HG02943 (cell line): ENCODE measurements at regions not wholly inside any gene's neighbourhood (a gene's known extent, or its start where the extent isn't known, plus 50 kb on each side); places are given as distances from the start of the nearest gene placed in this dataset.
"Not testable (repeated sequence)": the region's sequence is repeated elsewhere in the genome, so short reads cannot be mapped to it uniquely, and the experiment has no call there.

Experiments used
- ATAC-seq: cut with Tn5 transposase; IDR thresholded peaks from one replicate; pipeline ENCODE4 v1.9.1; 2021; ENCODE audit warnings: mild to moderate bottlenecking, low read depth, moderate library complexity; ENCODE audit not compliant: unreplicated experiment

DNA sequence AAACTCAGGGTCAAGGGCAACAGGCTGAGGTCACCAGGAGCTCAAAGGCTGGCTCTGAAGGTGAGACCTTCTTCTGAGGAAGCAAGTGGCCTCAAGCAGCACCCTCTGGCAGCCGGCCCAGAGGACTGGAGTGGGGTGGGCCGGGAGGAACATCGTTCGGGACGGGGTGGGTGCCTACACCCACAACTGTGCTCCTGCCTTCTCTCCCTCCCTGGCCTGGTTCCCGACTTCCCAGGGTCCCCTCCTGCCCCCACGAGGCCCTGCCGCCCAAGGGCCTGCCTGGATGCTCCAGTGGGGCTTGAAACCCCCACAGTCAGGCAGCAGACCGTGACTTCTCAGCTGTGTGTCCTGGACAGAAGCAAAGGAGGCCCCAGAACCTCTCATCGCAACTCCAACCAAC lies 195.7 kb downstream of the IGLL1 start:
- ATAC-seq: no peak

DNA sequence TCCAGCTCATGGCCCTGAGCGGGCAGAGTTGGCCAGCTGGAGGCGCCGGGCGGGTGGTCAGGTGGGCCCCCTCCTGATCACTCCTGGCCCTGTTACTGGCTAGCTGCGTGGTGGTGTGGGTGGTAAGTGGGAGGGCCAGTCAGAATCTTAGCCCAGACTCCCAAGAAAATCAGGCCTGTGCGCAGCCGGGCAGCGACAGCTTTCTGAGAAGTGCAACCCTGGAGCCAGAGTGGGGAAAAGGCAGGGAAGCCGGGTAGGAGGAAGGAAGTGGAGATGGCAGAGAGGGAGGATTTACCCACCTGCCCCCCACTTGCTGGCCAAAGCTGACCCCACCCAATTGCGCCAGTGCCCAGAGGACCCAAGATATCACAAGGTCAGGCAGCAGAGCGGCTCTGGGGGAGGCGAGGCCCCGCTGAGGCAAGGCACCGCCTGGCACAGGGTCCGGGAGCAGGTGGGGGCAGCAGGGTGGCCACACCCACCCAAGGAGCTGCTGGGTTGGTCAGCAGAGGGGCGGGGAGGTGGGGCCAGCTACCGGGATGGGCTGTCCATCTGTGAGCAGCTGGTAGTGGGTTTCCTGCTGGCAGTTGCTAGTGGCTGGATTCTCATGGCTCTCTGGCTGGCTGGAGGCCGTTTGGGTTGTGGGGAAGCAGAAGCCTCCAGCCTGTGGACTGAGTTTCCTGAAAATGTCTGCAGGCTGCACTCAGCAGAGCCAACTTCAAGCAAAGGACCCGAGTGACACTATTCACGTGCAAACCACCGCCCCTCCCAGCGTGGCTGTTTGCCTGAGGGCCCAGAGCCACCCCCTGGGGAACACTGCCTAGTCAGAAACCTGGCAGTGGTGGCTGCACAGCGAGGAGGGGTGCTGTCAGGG lies 196.4 kb downstream of the IGLL1 start:
- ATAC-seq: no peak

- no peak for ATAC-seq
Observed at GRCh38 chr22:23382428-23383218, 197.5 kb downstream of the IGLL1 start.

GRCh38 chr22:23381661-23382427 lies 198.2 kb downstream of the IGLL1 start:
- ATAC-seq: no peak

DNA sequence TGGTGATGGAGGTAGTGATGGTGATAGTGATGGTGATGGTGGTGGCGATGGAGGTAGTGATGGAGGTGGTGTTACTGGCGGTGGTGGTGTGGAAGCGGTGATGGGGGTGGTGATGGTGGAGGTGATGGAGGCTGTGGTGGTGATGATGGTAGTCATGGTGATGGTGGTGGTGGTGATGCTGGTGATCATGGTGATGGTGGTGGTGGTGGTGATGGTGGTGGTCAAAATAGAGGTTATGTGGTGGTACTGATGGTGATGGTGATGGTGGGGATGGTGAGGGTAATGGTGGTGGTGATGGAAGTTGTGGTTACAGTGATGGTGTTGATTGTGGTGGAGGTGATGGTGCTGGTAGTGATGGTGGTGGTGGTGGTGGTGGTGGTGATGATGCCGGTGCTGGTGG lies 199.2 kb downstream of the IGLL1 start:
- ATAC-seq: no peak

DNA sequence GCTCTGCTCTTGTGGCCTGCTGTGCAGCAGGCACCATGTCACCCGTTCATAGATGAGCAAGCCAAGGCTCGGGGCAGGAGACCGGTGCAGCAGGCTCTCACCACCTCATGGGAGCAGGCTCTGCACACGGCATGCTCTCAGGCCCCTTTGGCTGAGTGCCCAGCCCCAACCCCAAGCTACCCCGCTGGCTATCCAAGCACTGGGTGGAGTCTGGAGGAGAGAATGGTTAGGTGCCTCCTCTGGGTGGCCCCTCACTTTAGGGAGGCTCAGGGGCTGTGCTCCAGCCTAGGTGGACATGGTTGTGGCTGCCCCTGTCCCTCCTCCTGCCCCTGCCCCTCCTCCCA lies 199.9 kb downstream of the IGLL1 start:
- ATAC-seq: no peak

- ATAC-seq: not testable (repeated sequence)
Observed at GRCh38 chr22:23379540-23380229, 199.4 kb downstream of the BCR start.

GRCh38 chr22:23377767-23378166 lies 197.5 kb downstream of the BCR start:
- ATAC-seq: no peak

DNA sequence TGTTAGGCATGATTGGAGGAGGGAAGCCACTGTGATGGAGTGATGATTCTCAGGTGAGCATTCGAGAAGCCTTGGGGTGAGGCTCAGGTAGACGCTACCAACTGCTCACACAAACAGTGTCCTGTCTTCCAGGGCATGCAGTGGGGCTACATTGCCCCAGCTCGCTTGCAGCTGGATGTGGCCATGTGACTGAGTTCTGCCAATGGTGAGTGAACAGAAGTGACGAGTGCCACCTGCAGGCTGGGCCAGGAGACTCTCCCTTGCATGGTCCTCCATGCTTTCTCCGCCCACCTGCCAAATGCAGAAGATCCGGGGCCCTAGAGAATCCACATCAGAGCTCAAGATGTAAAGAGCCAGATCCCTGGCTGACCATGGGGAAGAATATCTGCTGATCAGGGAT lies 195.9 kb downstream of the BCR start:
- ATAC-seq: no peak

DNA sequence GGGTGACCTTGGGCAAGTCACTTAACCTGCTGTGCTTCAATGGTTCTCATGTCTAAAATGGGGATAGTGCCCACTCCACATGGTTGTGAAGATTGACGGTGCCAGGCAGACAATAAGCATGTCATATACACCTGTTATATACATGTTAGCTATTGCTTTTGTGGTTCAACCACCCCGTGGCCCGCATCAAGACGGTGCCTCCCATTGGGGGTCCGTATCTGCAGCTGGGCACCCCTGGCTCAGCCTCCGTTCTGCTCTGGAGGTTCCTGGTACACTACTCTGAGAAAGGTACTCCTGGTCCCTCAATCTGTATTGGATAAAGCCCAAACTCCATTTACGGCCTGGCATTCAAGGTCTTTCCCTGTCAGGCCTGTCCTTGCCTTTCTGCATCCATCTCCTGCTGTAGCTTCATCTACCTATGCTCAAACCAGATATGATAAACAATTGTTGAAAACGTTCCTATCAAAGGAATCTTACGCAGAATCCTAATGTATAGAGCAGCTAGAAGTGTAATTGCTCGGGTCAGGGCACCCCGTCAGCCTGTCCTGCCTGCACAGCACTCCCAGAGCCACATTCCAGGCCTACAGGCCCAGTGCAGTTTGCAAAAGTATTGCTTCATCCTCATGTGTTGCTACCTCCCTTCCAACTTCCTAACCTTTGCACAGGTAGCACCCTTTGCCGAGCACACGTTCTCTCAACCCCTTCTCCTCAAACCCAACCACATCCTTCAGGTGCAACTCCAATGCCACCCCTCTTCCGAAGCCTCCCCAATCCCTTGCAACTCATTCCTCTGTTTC lies 194.9 kb downstream of the BCR start:
- ATAC-seq: no peak

DNA sequence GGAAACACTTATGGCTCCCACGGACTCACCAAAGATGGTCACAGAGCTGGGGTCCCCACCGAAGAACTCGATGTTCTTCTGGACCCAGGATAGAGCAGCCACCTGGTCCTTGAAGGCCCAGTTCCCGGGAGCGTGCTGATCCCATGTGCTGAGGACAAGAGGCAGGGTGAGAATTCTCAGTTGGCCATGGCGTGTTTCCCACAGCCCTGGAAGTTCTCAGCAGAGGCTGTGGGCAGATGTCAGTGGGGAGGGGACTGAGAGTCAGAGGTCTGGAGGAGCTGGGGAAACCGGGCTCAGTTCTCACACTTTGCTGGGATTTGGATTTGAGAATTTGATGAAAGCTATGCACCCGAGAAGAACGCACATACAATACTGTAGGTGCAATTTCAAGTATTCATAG lies 193.3 kb downstream of the BCR start:
- ATAC-seq: no peak

GRCh38 chr22:23370251-23370650 lies 189.9 kb downstream of the BCR start:
- no peak for ATAC-seq

GRCh38 chr22:23369054-23369685 lies 188.9 kb downstream of the BCR start:
- no peak for ATAC-seq
